Keratinocyte (primary cell): ENCODE measurements at regions not wholly inside any gene's neighbourhood (a gene's known extent, or its start where the extent isn't known, plus 50 kb on each side); places are given as distances from the start of the nearest gene placed in this dataset.
A peak's percentile ranks its signal among the peaks of the same experiment; 100 is the strongest.

ENCODE experiments used
- DNase-seq: peaks from one replicate; pipeline ENCODE4 v3.0.0-alpha.2; 2011; ENCODE audit warnings: low read depth, missing footprints, low spot score
- FAIRE-seq: peaks from 2 replicates; lab custom pipeline; 2011; peaks lifted over from hg19 to GRCh38; lab: Jason Lieb, UNC
- H2AFZ ChIP-seq: 2 replicates; pipeline ENCODE4 v1.6.0; 2012; ENCODE audit warnings: low read length, control low read depth, inconsistent platforms; ENCODE audit not compliant: control insufficient read depth
- H3K27ac ChIP-seq: 2 replicates; pipeline ENCODE4 v1.5.1; 2011; ENCODE audit warnings: low read length; ENCODE audit not compliant: control insufficient read depth, insufficient read depth
- H3K27me3 ChIP-seq: 3 replicates; pipeline ENCODE4 v1.6.0; 2011; ENCODE audit warnings: low read length; ENCODE audit not compliant: control insufficient read depth, insufficient read depth; ENCODE audit errors: extremely low read depth
- H3K36me3 ChIP-seq, 2 experiments: 2 replicates in 1 of 2; 3 replicates in 1 of 2; pipeline ENCODE4 v1.5.1; 2011; ENCODE audit warnings: low read length in 2 of 2, mild to moderate bottlenecking in 1 of 2; ENCODE audit not compliant: control insufficient read depth in 2 of 2, insufficient read depth in 2 of 2; ENCODE audit errors: extremely low read depth in 1 of 2
- H3K4me1 ChIP-seq: 3 replicates; pipeline ENCODE4 v1.5.1; 2011; ENCODE audit warnings: low read length; ENCODE audit not compliant: control insufficient read depth, insufficient read depth; ENCODE audit errors: extremely low read depth
- H3K4me2 ChIP-seq: 3 replicates; pipeline ENCODE4 v1.6.0; 2011; ENCODE audit warnings: low read depth, low read length; ENCODE audit not compliant: control insufficient read depth, insufficient read depth; ENCODE audit errors: extremely low read depth
- H3K4me3 ChIP-seq, 3 experiments: fragments of 200-600 bp in 1 of 3; sonication (generic) in 1 of 3; 2 replicates in 2 of 3; 3 replicates in 1 of 3; pipeline ENCODE4 v1.5.1; 2011 to 2016; ENCODE audit warnings: low read length in 3 of 3, mild to moderate bottlenecking in 3 of 3, control low read depth in 2 of 3, inconsistent platforms in 1 of 3, low read depth in 1 of 3, mixed read lengths in 1 of 3, mixed run types in 1 of 3, moderate library complexity in 1 of 3; ENCODE audit not compliant: control insufficient read depth in 2 of 3, insufficient read depth in 2 of 3; ENCODE audit errors: extremely low read depth in 1 of 3
- H3K79me2 ChIP-seq: 2 replicates; pipeline ENCODE4 v1.6.0; 2012; ENCODE audit warnings: low read length; ENCODE audit not compliant: control insufficient read depth, insufficient read depth
- H3K9ac ChIP-seq: 3 replicates; pipeline ENCODE4 v1.6.0; 2011; ENCODE audit warnings: low read length; ENCODE audit not compliant: control insufficient read depth, insufficient read depth; ENCODE audit errors: extremely low read depth
- H3K9me1 ChIP-seq: 3 replicates; pipeline ENCODE4 v1.6.0; 2011; ENCODE audit warnings: low read length; ENCODE audit not compliant: control insufficient read depth, insufficient read depth; ENCODE audit errors: extremely low read depth
- H3K9me3 ChIP-seq: 2 replicates; pipeline ENCODE4 v1.5.1; 2012; ENCODE audit warnings: low read depth, low read length; ENCODE audit not compliant: control insufficient read depth
- H4K20me1 ChIP-seq: 3 replicates; pipeline ENCODE4 v1.6.0; 2011; ENCODE audit warnings: low read length; ENCODE audit not compliant: control insufficient read depth, insufficient read depth; ENCODE audit errors: extremely low read depth
- EZH2 ChIP-seq: IDR thresholded peaks from one replicate; pipeline ENCODE4 v1.6.1; 2012; ENCODE audit warnings: inconsistent platforms, mild to moderate bottlenecking, low read length, moderate library complexity
- dilution Hi-C: fragments of 300-500 bp; cut with MboI; formaldehyde crosslinking; loops from one replicate; pipeline ENCODE4 v1.7.0; 2020; ENCODE audit warnings: low sequenced_read_pairs; ENCODE audit not compliant: extremely low pct_ligation_motif_present
- TF ChIP-seq, protein P1 (sequence below), 3 experiments: IDR thresholded peaks in 1 of 3; conservative IDR thresholded peaks in 1 of 3; optimal IDR thresholded peaks in 1 of 3; 2 replicates in 2 of 3; 3 replicates in 1 of 3; pipeline versions ENCODE3 to v1.5.1; 2011; ENCODE audit warnings: low read length in 3 of 3, mild to moderate bottlenecking in 3 of 3, moderate library complexity in 2 of 3, control low read depth in 1 of 3, inconsistent platforms in 1 of 3; ENCODE audit not compliant: insufficient read depth in 2 of 3; ENCODE audit errors: extremely low read depth in 1 of 3

DNA sequence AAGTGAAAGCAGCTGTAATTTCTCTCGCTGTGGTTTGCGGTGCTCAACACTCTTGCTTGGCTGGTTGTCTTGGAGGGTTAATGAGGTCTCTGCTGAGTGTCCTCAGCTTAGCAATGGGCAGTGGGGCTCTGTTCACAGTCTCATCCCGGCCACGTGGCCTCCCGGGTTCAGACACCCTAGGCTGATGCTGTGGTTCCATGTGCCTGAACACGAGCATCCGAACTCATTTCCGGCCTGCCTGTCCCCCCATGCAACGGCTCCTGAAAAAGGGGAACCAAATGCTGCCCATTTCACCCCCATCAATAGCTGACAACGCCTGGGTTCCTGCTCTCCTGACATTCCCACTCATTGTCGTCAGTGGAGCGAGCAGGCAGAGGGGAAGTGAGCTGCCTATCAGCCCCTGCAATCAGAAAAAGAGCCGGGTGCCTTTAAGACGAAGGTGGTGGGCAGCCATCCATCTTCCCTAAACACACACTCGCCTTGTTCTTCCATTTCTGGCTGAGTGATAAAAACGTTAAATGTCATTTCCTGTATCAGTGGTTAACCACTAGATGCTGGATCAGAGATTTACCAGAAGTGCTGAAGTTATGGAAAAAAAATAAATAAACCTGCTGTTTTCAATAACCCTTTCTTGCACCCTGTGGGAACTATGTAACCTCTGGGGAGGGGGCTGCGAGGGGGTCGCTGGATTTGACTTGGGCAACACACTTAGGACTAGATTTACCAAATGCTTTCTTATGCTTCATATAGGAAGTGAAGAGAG, 60.3 kb upstream of the BCL2L14 start:
- TF ChIP-seq, protein P1, sequence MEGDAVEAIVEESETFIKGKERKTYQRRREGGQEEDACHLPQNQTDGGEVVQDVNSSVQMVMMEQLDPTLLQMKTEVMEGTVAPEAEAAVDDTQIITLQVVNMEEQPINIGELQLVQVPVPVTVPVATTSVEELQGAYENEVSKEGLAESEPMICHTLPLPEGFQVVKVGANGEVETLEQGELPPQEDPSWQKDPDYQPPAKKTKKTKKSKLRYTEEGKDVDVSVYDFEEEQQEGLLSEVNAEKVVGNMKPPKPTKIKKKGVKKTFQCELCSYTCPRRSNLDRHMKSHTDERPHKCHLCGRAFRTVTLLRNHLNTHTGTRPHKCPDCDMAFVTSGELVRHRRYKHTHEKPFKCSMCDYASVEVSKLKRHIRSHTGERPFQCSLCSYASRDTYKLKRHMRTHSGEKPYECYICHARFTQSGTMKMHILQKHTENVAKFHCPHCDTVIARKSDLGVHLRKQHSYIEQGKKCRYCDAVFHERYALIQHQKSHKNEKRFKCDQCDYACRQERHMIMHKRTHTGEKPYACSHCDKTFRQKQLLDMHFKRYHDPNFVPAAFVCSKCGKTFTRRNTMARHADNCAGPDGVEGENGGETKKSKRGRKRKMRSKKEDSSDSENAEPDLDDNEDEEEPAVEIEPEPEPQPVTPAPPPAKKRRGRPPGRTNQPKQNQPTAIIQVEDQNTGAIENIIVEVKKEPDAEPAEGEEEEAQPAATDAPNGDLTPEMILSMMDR (optimal IDR thresholded peaks at IDR 0.05 in 1 of 3, IDR thresholded peaks at IDR 0.05 in 1 of 3, conservative IDR thresholded peaks at IDR 0.05 in 1 of 3; ENCODE audit: extremely low read depth in 1 of 3, insufficient read depth in 2 of 3, low read length in 3 of 3) = no peak
- TF ChIP-seq EZH2 = no peak
- DNase-seq (no peak), FAIRE-seq (peak; percentile 94)
- no peaks in the 10 kb centered on the region for H3K27me3 ChIP-seq
- peak overlapping the region; percentile 46 for H3K4me2 ChIP-seq
- peak overlapping the region; percentile 66 for H2AFZ ChIP-seq
- peak overlapping the region; percentile 18 for H3K27ac ChIP-seq
- H3K36me3 ChIP-seq = no peaks in the 10 kb centered on the region
- dilution Hi-C loops = no loop called here
- H3K79me2 ChIP-seq = no peaks in the 10 kb centered on the region
- no peaks in the 10 kb centered on the region for H4K20me1 ChIP-seq
- H3K9me1 ChIP-seq = no peaks in the 10 kb centered on the region
- H3K9ac ChIP-seq = no peak overlapping the region
- no peak overlapping the region for H3K4me3 ChIP-seq
- no peaks in the 10 kb centered on the region for H3K9me3 ChIP-seq
- H3K4me1 ChIP-seq = peaks cover 25% of the 10 kb centered on the region

DNA sequence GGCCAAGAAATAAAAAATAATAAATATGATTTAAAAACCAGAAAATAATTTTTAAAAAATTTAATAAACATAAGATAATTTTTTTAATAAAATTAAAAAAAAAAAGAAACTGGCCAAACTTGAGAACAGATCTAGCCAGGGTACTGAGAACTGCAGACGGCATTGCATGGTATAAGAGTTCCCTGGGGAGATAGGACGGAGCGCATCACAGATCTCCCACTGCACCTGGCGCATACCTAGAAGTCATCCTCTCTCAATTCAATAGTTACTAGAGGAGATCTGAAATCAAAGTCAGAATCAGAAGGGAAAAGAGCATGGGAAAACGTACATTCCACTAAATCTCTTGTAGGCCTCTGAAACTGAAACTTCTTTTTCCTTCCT, 58.9 kb upstream of the BCL2L14 start:
- no peaks in the 10 kb centered on the region for H3K9me1 ChIP-seq
- H3K4me1 ChIP-seq = peaks cover 25% of the 10 kb centered on the region
- no peaks in the 10 kb centered on the region for H3K27me3 ChIP-seq
- FAIRE-seq (no peak), DNase-seq (no peak)
- no peak overlapping the region for H3K4me2 ChIP-seq
- H3K79me2 ChIP-seq = no peaks in the 10 kb centered on the region
- TF ChIP-seq EZH2 = no peak
- TF ChIP-seq, protein P1 (optimal IDR thresholded peaks at IDR 0.05 in 1 of 3, IDR thresholded peaks at IDR 0.05 in 1 of 3, conservative IDR thresholded peaks at IDR 0.05 in 1 of 3; ENCODE audit: extremely low read depth in 1 of 3, insufficient read depth in 2 of 3, low read length in 3 of 3) = no peak
- H3K9me3 ChIP-seq = no peaks in the 10 kb centered on the region
- no peaks in the 10 kb centered on the region for H4K20me1 ChIP-seq
- H3K27ac ChIP-seq = no peak overlapping the region
- no peak overlapping the region for H3K4me3 ChIP-seq
- H3K36me3 ChIP-seq = no peaks in the 10 kb centered on the region
- H3K9ac ChIP-seq = no peak overlapping the region
- dilution Hi-C loops = no loop called here
- H2AFZ ChIP-seq = no peak overlapping the region
